ENCODE measurements at regions not wholly inside any gene's neighbourhood (a gene's known extent, or its start where the extent isn't known, plus 50 kb on each side); places are given as distances from the start of the nearest gene placed in this dataset.

- CTCF ChIA-PET (ENCODE audit: unreplicated experiment) = no interaction called here
- Histone ChIP-seq H3K27ac (ENCODE audit: low read depth, low read length, poor library complexity, severe bottlenecking) (no peak overlapping the region), H3K4me2 (ENCODE audit: low read length) (no peak overlapping the region), H3K79me2 (ENCODE audit: insufficient read depth, low read depth, low read length) (no peaks in the 10 kb centered on the region), H2AFZ (ENCODE audit: low read length) (peak overlapping the region; percentile 86; the same call in 1 of the 2 replicates), H3K9me2 (ENCODE audit: insufficient read depth, low read length) (no peaks in the 10 kb centered on the region), H3K36me3 (ENCODE audit: insufficient read depth, low read length) (no peaks in the 10 kb centered on the region; the same call in 1 of the 2 replicates), H3K4me1 (ENCODE audit: insufficient read depth, low read length, poor library complexity, severe bottlenecking) (peaks cover 12% of the 10 kb centered on the region), H3K4me3 (ENCODE audit: low read depth, low read length, poor library complexity, severe bottlenecking) (no peak overlapping the region), H4K20me1 (ENCODE audit: insufficient read depth, low read length) (no peaks in the 10 kb centered on the region), H3K9me3 (ENCODE audit: low read length) (peaks cover 21% of the 10 kb centered on the region; the same call in 1 of the 2 replicates)
- no peak for DNase-seq (ENCODE audit: low spot score)
- POLR2A ChIA-PET = interaction anchor here (1.4 kb wide), 1 partner anchor 35 kb away, joined by 3 read pairs; no protein-coding TSS in a partner anchor
- intact Hi-C loops (cut with micrococcal nuclease; ENCODE audit: unreplicated experiment) = no loop called here
- TF ChIP-seq EZH2phosphoT487 (IDR thresholded peaks at IDR 0.05; ENCODE audit: borderline replicate concordance, low read depth, low read length) = no peak
- no peak for TF ChIP-seq CTCF (conservative IDR thresholded peaks at IDR 0.05; ENCODE audit: low read length)
- BruUV-seq (replicated peaks) = no TSS peak
Observed at GRCh38 chr2:111633189-111633588, 250.8 kb downstream of the ANAPC1 start.

GRCh38 chr2:111633643-111634042 lies 250.3 kb downstream of the ANAPC1 start:
- intact Hi-C loops (cut with micrococcal nuclease; ENCODE audit: unreplicated experiment) = no loop called here
- Histone ChIP-seq H3K4me3 (ENCODE audit: low read depth, low read length, poor library complexity, severe bottlenecking) (no peak overlapping the region), H2AFZ (ENCODE audit: low read length) (peak overlapping the region; percentile 37; the same call in 1 of the 2 replicates), H4K20me1 (ENCODE audit: insufficient read depth, low read length) (no peaks in the 10 kb centered on the region), H3K4me2 (ENCODE audit: low read length) (no peak overlapping the region), H3K36me3 (ENCODE audit: insufficient read depth, low read length) (no peaks in the 10 kb centered on the region; the same call in 1 of the 2 replicates), H3K9me3 (ENCODE audit: low read length) (peaks cover 18% of the 10 kb centered on the region; the same call in 1 of the 2 replicates), H3K79me2 (ENCODE audit: insufficient read depth, low read depth, low read length) (no peaks in the 10 kb centered on the region), H3K9me2 (ENCODE audit: insufficient read depth, low read length) (no peaks in the 10 kb centered on the region), H3K4me1 (ENCODE audit: insufficient read depth, low read length, poor library complexity, severe bottlenecking) (peaks cover 12% of the 10 kb centered on the region), H3K27ac (ENCODE audit: low read depth, low read length, poor library complexity, severe bottlenecking) (no peak overlapping the region)
- no TSS peak for BruUV-seq (replicated peaks)
- POLR2A ChIA-PET = no interaction called here
- no peak for DNase-seq (ENCODE audit: low spot score)
- CTCF ChIA-PET (ENCODE audit: unreplicated experiment) = no interaction called here
- TF ChIP-seq EZH2phosphoT487 (IDR thresholded peaks at IDR 0.05; ENCODE audit: borderline replicate concordance, low read depth, low read length) = no peak
- TF ChIP-seq CTCF (conservative IDR thresholded peaks at IDR 0.05; ENCODE audit: low read length) = no peak

GRCh38 chr2:111634050-111634794 lies 249.8 kb downstream of the ANAPC1 start:
- DNase-seq (ENCODE audit: low spot score) = no peak
- no peaks in the 10 kb centered on the region; the same call in 1 of the 2 replicates for H3K36me3 ChIP-seq (ENCODE audit: insufficient read depth, low read length)
- BruUV-seq (replicated peaks) = no TSS peak
- H3K4me2 ChIP-seq (ENCODE audit: low read length) = no peak overlapping the region
- intact Hi-C loops (cut with micrococcal nuclease; ENCODE audit: unreplicated experiment) = no loop called here
- POLR2A ChIA-PET = no interaction called here
- peaks cover 13% of the 10 kb centered on the region; the same call in 1 of the 2 replicates for H3K9me3 ChIP-seq (ENCODE audit: low read length)
- peaks cover 12% of the 10 kb centered on the region for H3K4me1 ChIP-seq (ENCODE audit: insufficient read depth, low read length, poor library complexity, severe bottlenecking)
- H2AFZ ChIP-seq (ENCODE audit: low read length) = peak overlapping the region; percentile 37; the same call in 1 of the 2 replicates
- H3K4me3 ChIP-seq (ENCODE audit: low read depth, low read length, poor library complexity, severe bottlenecking) = no peak overlapping the region
- TF ChIP-seq CTCF (conservative IDR thresholded peaks at IDR 0.05; ENCODE audit: low read length) (no peak), EZH2phosphoT487 (IDR thresholded peaks at IDR 0.05; ENCODE audit: borderline replicate concordance, low read depth, low read length) (no peak)
- CTCF ChIA-PET (ENCODE audit: unreplicated experiment) = no interaction called here
- H3K9me2 ChIP-seq (ENCODE audit: insufficient read depth, low read length) = no peaks in the 10 kb centered on the region
- H4K20me1 ChIP-seq (ENCODE audit: insufficient read depth, low read length) = no peaks in the 10 kb centered on the region
- H3K79me2 ChIP-seq (ENCODE audit: insufficient read depth, low read depth, low read length) = no peaks in the 10 kb centered on the region
- no peak overlapping the region for H3K27ac ChIP-seq (ENCODE audit: low read depth, low read length, poor library complexity, severe bottlenecking)
